GM18517 (cell line): ENCODE measurements at regions not wholly inside any gene's neighbourhood (a gene's known extent, or its start where the extent isn't known, plus 50 kb on each side); places are given as distances from the start of the nearest gene placed in this dataset.

Experiments
- ATAC-seq: cut with Tn5 transposase; IDR thresholded peaks from one replicate; pipeline ENCODE4 v1.9.1; 2021; ENCODE audit warnings: mild to moderate bottlenecking, moderate library complexity; ENCODE audit not compliant: unreplicated experiment

DNA sequence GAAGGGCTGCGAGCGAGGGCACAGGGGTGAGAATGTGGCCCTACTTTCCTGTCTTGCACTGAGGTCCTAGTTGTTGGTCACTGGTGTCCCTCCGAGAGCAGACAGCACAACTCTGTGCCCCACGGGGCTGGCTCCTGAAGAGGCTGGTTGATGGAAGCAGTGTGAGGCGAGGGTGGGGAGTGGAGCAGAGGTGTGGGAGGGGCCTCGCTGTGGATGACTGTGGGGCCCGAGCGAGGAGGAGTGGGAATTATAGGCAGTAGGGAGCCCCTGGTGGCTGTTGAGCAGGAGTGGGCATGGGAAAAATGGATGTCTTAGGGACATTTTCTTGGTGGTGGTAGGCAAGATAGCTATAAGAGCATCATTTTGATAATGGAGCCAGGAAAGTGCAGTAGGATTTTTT is 660.5 kb upstream of the HS6ST1 start:
- no peak for ATAC-seq

DNA sequence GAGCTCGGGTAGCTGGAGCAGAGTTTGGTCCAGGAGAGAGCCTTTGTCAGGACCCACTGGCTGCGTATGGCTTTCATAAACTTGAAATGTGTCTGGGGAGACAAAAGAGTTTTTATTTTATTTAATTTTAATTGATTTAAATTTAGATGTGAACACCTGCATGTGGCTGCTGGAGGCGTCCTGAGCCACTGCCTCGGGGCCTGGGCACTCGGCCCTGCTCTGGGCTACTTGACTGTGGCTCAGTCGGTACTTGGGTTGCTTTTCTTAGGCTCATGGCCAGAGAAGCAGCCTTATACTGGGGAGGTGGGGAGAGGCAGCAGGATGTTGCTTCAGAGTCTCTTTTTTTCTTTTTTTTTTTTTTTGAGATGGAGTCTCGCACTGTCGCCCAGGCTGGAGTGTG is 661.8 kb upstream of the HS6ST1 start:
- ATAC-seq, result no peak

DNA sequence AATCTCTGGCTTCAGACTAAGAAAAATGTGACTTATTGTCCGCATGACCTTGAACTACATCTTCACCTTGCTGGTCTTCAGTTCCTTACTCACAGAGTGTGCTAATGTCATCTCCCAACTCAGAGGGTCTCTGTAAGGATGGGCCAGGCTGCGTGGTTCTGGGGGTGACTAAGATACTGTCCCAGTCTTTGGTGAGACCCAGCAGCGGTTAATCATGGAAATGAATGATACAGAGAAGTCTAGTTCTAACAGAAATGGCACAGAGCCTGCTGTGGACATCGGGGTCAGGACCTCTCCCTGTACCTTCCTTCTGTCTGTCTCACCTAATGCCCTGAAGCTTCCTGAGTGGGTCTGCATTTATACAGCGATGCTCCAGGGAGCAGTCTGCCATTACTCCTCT is 662.7 kb upstream of the HS6ST1 start:
- ATAC-seq, result no peak

DNA sequence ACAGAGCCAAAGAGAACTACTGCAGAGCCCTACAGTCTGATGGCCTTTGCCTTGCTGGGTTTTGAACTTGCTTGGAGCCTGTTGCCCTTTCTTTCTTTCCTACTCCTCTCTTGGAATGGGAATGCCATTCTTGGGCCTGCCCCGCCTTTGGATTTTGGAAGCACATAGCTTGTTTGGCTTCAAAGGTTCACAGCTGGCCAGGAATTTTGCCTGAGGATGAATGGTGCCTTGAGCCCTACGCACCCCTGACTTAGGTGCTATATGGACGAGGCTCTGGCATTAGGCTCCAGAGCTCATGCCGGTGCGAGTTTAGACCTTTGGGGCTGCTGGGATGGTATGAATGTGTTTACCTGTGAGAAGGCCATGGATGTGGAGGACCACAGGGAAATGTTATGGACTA is 663.3 kb upstream of the HS6ST1 start:
- ATAC-seq, result no peak

DNA sequence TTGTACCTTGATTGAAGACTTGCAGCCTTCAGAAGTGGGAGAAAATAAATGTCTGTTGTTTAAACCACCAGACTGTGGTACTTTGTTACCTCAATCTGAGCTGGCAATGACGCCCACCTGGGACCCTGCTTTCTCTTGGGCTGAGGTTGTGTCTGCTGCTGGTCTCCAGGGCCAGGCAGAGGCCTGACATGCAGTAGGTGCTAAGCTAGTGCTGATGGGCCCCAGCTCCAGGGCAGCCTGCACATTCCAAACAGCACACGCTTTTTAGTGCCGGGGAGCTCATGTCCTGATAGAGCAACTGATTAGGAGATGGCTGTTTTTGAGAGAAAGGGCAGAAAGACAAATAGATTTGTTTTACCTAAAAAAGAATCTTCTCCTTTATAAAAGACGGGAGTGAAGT is 664.0 kb upstream of the HS6ST1 start:
- ATAC-seq, result no peak

DNA sequence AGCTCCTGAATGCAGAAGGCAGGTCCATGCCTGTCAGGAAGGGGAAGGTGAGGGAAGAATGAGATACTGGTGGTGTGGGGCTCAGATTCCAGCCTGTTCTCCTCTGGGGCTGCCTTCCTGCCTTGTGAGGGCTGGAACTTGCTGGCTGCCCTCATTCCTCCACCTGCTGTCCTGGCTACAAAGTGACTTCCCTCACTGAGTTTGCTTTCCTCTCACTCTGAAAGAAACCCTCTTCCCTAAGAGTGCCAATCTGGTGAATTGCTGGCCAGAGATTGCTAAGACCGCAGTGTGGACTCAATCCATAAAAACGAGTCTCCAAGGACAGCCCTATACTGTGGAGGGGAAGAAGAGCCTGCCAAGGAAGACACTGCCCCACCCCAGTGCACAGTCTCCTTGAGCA is 664.4 kb upstream of the HS6ST1 start:
- no peak for ATAC-seq

DNA sequence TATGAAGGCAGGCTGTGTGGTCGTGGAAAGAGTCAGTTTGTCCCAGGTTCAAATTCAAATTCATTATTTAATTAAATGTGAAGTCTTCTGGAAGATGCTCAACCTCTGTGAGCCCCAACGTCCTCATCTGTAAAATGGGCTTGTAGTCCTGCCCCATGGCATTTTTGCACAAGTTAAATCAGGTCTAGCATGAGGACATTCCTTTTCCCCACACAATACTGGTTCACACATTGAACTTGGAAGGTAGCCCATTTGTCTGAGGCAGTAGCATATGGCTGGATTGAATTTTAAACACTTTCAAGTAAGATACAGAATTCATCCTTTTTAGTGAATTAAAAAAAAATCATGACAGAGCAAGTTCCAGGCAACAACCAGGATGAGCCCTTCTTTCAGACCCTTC is 665.4 kb upstream of the HS6ST1 start:
- ATAC-seq, result no peak

DNA sequence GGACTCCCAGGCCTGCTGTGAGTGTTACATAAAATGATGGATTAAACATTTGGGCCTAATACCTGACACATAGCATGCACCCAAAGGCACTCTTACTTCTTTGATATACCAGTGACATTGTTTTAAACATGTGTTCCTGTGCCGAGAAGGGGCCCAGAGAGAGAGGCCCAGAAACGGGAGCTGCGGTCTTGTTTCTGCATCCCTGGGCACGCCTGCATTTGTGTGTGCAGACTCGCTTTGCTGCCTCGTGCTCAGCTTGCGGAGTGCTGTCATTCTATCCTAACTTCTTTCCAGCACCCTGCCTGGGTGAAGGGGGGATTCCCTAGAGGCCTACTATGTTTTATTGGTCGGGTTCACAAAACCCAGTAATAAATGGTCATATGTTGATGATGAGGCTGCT is 666.2 kb upstream of the HS6ST1 start:
- no peak for ATAC-seq

DNA sequence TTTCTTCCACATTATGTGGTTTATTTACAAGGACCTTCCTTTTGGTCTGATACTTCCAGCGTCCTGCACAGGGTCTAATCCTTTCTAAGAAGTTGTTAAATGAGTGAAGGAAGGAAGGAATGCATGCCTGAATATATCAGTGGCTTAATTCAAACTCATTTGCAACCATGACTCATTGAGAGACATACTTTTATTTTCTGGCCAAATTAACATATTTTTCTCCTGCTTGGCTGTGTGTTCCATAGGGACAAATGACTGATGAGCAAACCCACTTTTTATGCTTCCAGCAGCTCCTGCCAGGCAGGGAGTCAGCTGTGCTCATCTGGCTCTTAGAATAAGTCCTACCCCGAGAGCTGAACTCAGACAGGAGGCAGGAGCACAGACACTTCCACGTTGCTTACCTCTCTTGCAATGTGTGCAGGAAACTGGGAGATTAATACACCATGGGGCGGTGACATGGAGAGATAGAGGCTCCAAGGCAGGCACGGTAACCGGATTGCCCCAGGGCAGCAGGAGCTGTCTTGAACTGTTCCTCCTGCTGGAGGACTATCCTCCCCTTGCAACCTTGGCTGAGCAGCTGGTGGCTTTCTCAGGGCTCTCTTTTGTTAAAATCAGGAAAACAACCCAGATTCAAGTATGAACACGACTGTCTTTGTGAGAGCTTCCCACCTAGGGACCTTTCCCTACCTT is 667.5 kb upstream of the HS6ST1 start:
- no peak for ATAC-seq

DNA sequence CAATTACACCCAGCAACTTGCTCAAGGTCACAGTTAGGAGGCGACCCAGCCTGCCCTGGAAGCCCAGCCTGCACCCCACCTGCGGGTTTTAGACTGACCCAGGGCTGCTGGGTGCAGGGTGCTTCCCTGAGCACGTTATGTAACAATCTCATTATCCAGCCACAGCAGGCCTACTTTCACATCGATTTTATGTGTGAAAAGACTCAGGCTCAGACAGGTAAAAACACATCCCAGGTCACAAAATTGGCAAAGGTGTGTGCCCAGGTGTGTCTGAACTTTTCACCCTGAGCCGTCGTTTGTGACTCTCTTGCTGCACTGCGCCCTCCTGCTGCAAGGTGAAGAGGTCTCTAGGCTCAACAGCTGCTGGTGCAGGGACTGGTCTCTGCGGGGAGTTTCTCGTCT is 668.2 kb upstream of the HS6ST1 start:
- ATAC-seq, result no peak

DNA sequence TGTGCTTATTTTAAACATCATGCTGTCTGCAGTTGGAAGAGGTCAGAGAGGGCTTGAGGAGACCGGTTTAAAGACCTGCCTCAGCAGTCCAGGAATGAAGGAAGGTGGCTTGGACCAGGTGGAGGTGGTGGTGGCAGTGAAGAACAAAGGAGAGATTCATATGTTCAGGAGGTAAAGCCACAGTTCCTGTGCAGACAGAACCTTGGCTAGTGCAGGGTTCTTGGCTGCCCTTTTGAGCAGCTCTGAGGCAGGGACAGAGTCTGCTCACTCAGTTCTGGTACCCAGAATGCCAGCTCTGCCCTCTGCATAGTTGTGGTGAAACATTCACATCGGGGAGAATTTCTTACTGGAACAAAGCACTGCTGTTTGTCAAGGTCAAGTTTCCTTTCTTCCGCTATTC is 669.7 kb upstream of the HS6ST1 start:
- ATAC-seq, result no peak

DNA sequence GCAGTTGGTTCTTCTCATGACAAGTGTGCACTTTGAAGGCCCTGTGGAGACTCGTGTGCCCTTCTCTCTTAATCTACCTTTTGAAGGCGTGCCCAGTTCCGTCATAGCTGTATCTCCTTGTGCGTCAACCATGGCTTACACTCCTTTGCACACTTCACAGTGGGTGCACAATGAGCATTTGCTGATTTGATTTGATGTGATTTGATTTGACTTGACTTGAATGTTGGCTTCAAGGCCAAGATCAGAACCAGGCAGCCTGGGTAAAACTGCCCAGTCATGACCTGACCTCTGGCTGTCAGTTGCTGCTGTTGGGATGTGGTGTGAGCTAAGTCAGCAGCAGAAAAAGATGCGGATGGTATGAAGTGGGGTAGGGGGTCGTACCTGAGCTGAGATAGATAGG is 670.3 kb upstream of the HS6ST1 start:
- no peak for ATAC-seq

DNA sequence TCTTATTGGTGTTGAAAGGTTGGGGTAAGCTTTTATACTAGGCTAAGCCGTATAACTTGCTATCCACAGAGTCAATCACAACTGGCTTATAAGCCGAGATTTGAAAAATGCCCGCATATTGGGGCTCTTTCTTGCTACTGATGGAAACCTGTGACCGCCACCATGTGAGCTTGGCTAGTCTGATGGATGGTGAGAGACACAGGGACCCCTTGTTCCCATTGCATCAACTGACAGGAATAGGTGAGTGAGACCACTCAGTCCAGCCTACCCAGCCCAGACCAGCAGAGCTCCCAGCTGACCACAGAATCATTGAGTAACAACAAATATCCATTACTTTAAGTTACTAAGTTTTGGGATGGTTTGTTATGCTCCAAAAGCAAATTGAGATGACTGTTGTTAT is 676.4 kb upstream of the HS6ST1 start:
- no peak for ATAC-seq

DNA sequence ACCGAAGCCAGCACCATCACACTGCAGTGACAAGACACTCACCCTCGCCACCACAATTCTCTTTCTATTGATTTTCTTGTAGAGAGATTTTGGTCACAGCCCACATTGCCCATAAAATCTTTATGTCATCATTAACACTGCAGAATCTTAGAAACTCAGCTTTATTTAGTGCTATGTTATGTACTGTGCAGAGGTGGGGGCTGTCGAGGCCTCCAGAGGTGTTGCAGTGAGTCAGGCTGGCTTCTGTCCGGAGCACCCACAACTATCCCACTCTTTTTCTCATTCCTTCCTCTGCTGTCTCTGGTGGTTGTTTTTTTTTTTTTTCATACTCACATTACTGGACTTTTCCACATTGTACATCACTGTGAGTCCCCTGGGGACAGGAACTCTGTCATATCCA is 677.4 kb upstream of the HS6ST1 start:
- no peak for ATAC-seq

DNA sequence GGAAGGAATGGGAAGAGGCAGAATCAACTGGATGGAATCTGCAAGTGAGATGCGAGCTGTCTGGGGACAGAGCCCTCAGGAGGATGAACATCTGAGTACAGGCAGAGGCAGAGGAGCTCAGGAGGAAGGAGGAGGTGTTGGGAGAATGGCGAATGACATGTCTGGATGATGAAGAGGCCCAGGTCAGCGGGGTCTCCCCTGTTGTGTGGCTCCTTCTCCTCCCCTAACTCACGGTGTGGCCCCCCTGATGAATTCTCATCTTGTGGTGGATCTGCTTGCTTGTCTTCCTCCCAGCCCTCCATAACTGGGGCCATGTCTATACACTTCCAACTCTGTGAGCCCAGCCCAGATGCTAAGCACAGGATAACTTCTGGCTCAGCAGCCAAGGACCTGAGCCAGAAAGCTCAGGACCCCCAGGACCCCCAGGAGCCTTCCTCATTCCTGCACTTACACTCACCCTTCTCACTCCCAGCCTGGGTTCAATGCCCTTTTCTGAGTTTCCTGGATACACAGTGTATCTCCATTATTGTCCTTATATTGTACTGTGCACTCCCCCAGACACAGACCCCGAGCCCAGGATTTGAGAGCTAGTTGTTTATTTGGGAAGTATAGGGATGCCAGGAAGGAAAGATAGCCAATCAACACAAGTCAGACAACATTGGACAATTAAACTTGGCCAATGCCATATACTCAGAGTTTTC is 678.6 kb upstream of the HS6ST1 start:
- no peak for ATAC-seq

DNA sequence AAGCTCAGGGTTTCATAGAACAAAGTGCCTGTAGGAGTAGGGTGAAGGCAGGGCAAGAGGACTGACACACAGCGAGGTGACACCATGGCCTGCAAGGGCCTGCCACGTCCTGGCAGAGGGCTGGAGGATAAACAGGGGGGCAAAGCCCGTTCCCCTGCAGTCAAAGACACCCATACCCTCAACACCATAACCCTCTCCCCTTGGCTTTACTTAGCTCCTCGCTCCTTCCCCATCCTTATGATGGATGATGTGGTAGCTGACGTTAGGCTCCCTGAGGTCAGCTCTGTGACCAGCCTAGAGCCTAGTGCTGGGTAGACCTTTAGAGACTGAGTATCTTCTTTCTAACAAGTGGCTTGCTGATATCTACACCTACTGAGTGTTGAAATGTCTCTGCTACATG is 683.3 kb upstream of the HS6ST1 start:
- ATAC-seq, result no peak

DNA sequence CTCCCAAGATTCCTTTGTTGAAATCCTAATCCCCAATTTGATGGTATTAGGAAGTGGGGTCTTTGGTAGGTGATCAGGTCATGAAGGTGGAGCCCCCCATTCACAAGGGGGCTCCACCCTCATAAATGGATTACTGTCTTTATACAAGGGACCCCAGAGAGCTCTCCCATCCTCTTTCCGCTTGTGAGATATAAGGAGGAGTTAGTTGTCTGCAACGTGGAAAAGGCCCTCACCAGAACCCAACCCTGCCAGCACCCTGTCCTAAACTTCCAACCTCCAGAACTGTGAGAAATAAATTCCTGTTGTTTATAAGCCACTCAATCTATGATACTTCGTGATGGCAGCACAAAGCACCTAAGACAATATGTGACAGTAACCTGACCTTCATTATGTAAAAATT is 684.1 kb upstream of the HS6ST1 start:
- ATAC-seq, result no peak

DNA sequence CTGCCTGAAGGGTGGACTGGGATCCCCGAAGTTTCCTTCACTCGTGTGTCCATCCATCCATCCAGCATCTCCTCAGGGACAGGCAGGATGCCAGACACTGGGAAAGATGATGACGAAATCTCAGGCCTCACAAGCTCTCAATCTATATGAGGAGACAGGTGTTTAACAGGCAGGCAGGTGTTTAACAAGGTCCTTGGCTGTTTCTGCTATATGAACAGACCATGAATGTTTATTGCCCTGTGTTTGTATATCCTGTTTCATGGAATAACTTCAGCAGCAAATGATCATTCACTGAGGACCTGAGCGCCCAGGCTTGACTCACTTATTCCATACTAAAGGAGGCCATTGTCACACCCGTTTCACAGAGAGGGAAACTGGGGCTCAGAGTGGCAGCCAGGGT is 685.8 kb upstream of the HS6ST1 start:
- ATAC-seq, result no peak

DNA sequence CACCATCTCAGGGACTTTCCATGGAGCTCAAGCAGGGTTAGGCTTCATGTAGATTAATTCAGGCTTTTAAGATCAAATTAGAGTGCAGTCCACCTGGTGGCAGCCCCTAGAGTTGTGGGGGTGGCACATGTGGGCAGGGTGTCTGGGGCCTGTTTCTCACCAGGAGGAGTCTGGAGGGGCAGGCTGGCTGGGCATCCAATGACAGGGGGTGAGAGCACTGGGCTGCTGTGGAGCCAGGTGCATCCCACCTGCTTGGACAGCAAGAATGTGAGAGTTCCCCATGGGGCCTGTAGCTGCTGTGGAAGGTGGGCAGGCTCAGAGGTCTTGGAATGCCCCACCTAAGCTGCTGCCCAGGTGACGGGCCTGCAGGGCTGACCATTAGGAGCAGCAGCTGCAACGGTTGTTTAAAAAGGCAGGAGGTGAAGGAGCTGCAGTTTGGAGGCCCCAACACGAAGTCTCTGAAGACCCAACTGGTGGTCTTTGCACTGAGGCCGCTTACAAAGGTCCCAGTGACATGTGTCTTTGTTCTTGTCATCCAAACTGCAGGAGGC is 686.3 kb upstream of the HS6ST1 start:
- no peak for ATAC-seq

DNA sequence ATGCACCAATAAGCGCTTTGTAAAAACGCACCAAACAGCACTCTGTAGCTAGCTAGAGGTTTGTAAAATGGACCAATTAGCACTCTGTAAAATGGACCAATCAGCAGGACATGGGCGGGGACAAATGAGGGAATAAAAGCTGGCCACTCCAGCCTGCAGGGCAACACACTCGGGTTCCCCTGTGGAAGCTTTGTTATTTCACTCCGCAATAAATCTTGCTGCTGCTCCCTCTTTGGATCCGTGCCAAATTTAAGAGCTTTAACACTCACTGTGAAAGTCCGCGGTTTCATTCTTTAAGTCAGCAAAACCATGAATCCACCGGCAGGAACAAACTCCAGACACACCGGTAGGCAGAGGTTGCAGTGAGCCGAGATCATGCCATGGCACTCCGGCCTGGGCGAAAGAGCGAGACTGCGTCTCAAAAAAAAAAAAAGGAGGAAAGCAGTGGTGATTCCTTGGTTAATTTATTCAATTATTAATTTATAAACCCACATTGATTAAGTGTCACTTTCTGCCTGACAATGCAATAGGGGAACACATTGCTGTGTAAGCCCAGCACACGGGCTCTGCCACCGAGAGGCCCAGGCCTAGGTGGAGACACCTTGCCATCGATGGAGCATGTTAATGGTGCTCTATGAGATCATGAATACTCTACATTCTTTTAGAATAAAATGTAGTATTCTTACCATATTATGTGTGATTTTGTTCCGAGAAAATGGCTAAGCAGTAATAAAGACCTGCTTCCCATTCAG is 687.6 kb upstream of the HS6ST1 start:
- ATAC-seq, result no peak

DNA sequence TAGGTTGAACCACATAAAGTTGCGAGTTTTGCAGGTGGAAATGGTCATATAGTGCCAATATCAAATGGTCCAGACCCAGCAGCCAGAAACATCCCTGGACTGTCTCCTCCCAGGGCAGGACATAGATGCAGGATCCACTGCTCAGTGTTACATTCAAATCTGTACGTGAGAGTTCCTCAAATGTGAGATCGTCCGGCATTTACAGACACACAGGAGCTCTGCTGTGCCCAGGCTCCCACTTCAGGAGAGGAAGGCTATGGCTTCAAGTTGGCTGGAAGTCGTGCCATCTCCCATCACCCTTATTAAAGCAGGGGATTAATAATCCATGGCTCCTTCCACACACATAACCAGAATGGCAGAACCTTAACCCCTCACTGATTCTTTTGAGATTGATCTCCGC is 688.2 kb upstream of the HS6ST1 start:
- no peak for ATAC-seq
